Kidney (tissue), 13 donors: ENCODE measurements at regions not wholly inside any gene's neighbourhood (a gene's known extent, or its start where the extent isn't known, plus 50 kb on each side); places are given as distances from the start of the nearest gene placed in this dataset.

Source experiments
- DNase-seq, 5 donors: peaks; one replicate each; pipeline ENCODE4 v3.0.0-alpha.2; 2013 to 2020
- FAIRE-seq: peaks from 2 replicates; lab custom pipeline; 2012; peaks lifted over from hg19 to GRCh38; lab: Jason Lieb, UNC
- H3K27ac ChIP-seq, 2 donors: one replicate each; pipeline ENCODE4 v1.7.0; 2013; ENCODE audit warnings: low read depth in 2 of 2, low read length in 2 of 2, inconsistent platforms in 1 of 2
- H3K27me3 ChIP-seq: one replicate; pipeline ENCODE4 v1.7.1; 2013; ENCODE audit warnings: low read length, inconsistent platforms; ENCODE audit not compliant: control insufficient read depth, insufficient read depth
- H3K36me3 ChIP-seq, 3 donors: one replicate each; pipeline versions ENCODE4 v1.7.0 to v1.7.1; 2013; ENCODE audit warnings: low read length in 3 of 3, control low read depth in 1 of 3, inconsistent platforms in 1 of 3; ENCODE audit not compliant: insufficient read depth in 3 of 3, control insufficient read depth in 2 of 3
- H3K4me1 ChIP-seq, 3 donors: one replicate each; pipeline versions ENCODE4 v1.7.0 to v1.7.1; 2013; ENCODE audit warnings: low read length in 3 of 3, inconsistent platforms in 1 of 3, low read depth in 1 of 3; ENCODE audit not compliant: control insufficient read depth in 2 of 3, insufficient read depth in 2 of 3
- H3K4me3 ChIP-seq, 3 donors: one replicate each; pipeline versions ENCODE4 v1.7.0 to v1.8.1; 2013; ENCODE audit warnings: low read length in 3 of 3, control low read depth in 1 of 3, inconsistent platforms in 1 of 3
- H3K9ac ChIP-seq, 3 donors: one replicate each; pipeline versions ENCODE4 v1.7.0 to v1.7.1; 2013; ENCODE audit warnings: low read length in 3 of 3, control low read depth in 1 of 3, inconsistent platforms in 1 of 3
- H3K9me3 ChIP-seq, 3 donors: one replicate each; pipeline versions ENCODE4 v1.7.0 to v1.7.1; 2013; ENCODE audit warnings: low read length in 3 of 3, control low read depth in 1 of 3, inconsistent platforms in 1 of 3; ENCODE audit not compliant: control insufficient read depth in 2 of 3, insufficient read depth in 1 of 3
- CTCF ChIP-seq: IDR thresholded peaks from 3 replicates; pipeline ENCODE4 v1.5.1; 2012; ENCODE audit warnings: mild to moderate bottlenecking, moderate library complexity, borderline replicate concordance; ENCODE audit not compliant: insufficient read depth; ENCODE audit errors: extremely low read depth
- intact Hi-C: fragments of 100-400 bp; cut with DNase I; formaldehyde crosslinking; loops from one replicate; pipeline ENCODE4 v1.11.1; 2022
- donor health status: control.
- donor health status: control.
- donor health status: control.
- donor health status: control.
- donor health status: control.
- donor health status: DM: yes; HTN: yes; CAD: no.
- donor health status: Normal renal cell carcinoma (clear cell type).

DNA sequence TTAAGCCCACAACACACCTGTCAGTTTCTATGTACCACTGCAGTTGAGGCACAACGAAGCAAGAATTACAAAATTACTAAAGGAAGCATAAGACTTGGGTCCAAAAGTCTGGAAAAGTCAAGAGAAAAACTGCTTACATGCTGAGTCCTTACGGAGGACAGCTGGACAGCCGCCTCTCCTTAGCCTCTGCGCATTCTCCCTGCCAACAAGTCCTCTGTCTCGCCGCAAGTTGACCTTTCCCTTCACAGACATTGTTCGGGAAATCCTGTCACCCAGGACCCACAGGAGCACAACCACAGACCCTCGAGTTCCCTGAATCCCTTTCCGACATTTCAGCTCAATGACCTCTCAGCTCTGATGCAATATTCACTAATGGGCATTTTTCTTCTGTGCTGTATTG is 525.4 kb upstream of the SALL3 start:
- intact Hi-C loops = no loop called here
- Histone ChIP-seq H3K9ac (no peak overlapping the region), H3K4me3 (no peak overlapping the region), H3K27me3 (no peaks in the 10 kb centered on the region), H3K9me3 (no peaks in the 10 kb centered on the region), H3K27ac (no peak overlapping the region), H3K36me3 (no peaks in the 10 kb centered on the region), H3K4me1 (no peaks in the 10 kb centered on the region)
- no peak for TF ChIP-seq CTCF
- DNase-seq (no peak), FAIRE-seq (no peak)

- Histone ChIP-seq H3K27ac (no peak overlapping the region), H3K9me3 (no peaks in the 10 kb centered on the region), H3K9ac (no peak overlapping the region), H3K4me1 (no peaks in the 10 kb centered on the region), H3K4me3 (no peak overlapping the region), H3K27me3 (no peaks in the 10 kb centered on the region), H3K36me3 (no peaks in the 10 kb centered on the region)
- FAIRE-seq (no peak), DNase-seq (no peak)
- no peak for TF ChIP-seq CTCF
- intact Hi-C loops = no loop called here
These were observed 524.2 kb upstream of the SALL3 start for GRCh38 chr18:78455386-78455785.

- Histone ChIP-seq H3K9ac (no peak overlapping the region), H3K27ac (no peak overlapping the region), H3K9me3 (no peaks in the 10 kb centered on the region), H3K27me3 (no peaks in the 10 kb centered on the region), H3K36me3 (no peaks in the 10 kb centered on the region), H3K4me1 (no peaks in the 10 kb centered on the region), H3K4me3 (no peak overlapping the region)
- no peak for TF ChIP-seq CTCF
- intact Hi-C loops = no loop called here
- FAIRE-seq (no peak), DNase-seq (no peak)
These were observed 522.6 kb upstream of the SALL3 start for GRCh38 chr18:78457011-78457410.

GRCh38 chr18:78457731-78458130 is 521.9 kb upstream of the SALL3 start:
- DNase-seq = no peak
- Histone ChIP-seq H3K27ac (no peak overlapping the region), H3K4me3 (no peak overlapping the region), H3K36me3 (no peaks in the 10 kb centered on the region), H3K27me3 (no peaks in the 10 kb centered on the region), H3K4me1 (no peaks in the 10 kb centered on the region), H3K9me3 (no peaks in the 10 kb centered on the region), H3K9ac (no peak overlapping the region)
- intact Hi-C loops = no loop called here
- no peak for FAIRE-seq
- TF ChIP-seq CTCF = no peak
